AG08396 (cell line): ENCODE measurements at regions not wholly inside any gene's neighbourhood (a gene's known extent, or its start where the extent isn't known, plus 50 kb on each side); places are given as distances from the start of the nearest gene placed in this dataset.

ENCODE experiments used
- DNase-seq: peaks from one replicate; pipeline ENCODE4 v3.0.0; 2012; ENCODE audit warnings: low spot score, mixed read lengths

DNA sequence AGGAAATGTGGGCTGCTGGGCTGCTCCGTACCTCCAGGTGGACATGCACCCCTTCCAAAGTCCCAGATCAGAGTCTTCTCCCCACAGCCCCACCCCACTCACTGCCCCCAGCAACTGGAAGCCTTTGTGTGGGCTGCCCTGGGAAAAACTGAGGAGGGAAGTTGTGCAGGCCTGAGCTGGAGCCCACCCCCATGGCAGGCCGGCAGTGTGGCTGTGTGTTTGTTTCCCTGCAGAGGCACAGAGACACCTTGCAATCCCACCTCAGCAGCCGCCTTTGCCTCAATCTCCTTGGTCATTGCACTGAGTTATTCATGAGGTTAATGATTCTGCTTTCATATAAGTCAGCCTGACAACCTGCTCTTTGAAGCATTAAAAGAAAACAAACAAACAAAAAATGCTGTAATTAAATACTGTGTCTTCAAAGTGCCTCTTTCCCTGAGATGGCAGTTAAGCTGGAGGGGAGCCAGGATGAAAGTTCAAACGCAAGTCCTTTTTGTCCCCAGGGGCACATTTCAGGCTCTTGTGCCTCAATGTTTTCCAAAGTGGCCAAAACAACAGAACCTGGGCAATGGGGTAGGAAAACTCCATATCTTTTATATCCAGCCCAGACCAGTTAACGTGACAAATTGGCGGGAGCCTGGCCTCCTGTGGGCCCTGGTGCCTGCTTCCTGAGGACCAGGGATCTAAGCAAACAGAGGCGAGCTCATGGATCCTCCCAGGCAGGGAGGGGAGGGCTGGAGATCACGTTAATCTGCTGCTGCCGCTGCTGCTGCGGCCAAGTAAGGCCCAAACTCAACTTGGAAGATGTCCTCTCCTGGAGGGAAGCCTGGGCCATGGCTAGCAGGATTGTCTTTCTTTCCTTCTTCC is 51.9 kb upstream of the TSPAN11 start:
- DNase-seq, result no peak

- DNase-seq, result no peak
These were observed 55.9 kb upstream of the TSPAN11 start for GRCh38 chr12:30870491-30871265.

DNA sequence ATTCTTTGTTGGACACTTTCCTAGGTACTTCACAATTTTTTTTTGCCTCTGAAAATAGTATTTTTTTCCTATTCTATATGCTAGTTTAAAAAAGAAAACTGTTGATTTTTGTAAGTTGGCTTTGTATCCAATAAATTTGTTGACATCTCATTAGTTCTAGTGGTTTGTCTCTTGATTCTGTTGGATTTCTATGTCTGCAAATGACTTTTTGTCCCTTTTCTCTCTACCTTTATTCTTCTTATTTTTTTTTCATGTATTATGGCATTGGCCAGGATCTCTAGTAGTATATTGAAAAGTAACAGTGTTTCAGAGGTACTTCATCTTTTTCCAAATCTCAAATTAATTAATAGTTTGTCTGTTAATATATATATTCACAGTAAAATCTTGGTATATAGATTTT is 59.1 kb upstream of the TSPAN11 start:
- no peak for DNase-seq

- no peak for DNase-seq
These were observed 60.3 kb upstream of the TSPAN11 start for GRCh38 chr12:30866256-30866655.

GRCh38 chr12:30863839-30864238 is 62.7 kb upstream of the TSPAN11 start:
- DNase-seq, result no peak

GRCh38 chr12:30862486-30862885 is 64.1 kb upstream of the TSPAN11 start:
- DNase-seq, result no peak

DNA sequence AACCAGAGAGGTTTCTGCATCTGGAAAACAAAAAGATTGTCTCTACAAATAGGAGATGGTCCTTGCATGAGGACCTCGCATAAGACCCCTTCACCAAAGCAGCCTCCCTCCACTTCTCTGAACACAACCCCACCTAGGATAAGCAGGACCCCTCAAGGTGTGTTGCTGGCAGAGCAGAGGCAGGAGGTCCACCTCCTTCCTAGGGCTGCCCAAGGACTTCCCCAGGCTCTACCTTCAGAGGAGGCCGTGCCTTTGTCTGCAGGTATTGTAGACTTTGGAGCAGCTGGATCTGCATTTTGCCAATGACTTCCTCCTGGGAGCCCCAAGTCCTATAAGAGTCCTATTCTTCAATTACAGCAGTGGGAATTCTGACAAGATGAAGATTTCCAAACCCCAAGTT is 67.3 kb upstream of the TSPAN11 start:
- DNase-seq, result no peak

DNA sequence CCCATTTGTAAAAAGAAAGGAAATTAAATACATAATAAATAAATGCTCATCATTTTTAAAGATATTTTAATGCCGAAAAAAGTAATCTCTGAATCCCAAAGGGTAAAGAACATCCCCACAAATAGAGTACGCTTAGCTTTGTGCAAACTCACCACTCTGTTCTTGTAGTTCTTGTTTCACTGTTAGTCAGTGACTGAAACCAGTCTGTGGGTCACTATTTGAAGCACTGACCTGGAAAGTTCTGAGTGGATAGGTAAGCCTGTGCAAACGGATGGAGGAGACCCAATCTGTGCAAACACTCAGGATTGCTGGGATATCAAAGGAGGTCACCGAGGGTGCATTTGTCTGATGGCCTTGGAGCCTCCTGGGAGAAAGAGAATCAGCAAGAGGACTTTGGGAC is 68.1 kb upstream of the TSPAN11 start:
- DNase-seq, result no peak

GRCh38 chr12:30853561-30854133 is 72.9 kb upstream of the TSPAN11 start:
- DNase-seq, result no peak

DNA sequence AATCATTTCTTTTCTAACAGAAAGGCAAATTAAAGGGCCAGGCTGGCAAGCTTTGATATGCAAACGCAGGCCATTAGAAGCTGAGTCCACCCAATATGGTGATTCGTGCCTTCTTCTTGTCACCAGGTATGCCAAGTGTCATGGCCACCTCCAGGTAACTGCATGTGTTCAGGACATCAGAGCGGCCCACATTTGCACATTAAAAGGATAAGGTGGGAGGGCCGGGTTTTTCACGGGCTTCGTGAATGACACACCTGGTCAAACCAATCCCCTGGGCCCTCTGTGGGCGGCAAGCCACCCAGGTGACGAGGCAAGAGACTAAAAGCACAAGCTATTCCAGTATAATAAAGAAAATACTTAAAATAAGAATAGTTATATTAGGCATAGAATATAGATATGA is 75.9 kb upstream of the TSPAN11 start:
- no peak for DNase-seq

- no peak for DNase-seq
These were observed 79.3 kb upstream of the TSPAN11 start for GRCh38 chr12:30847259-30847658.

- DNase-seq, result no peak
These were observed 79.8 kb upstream of the TSPAN11 start for GRCh38 chr12:30846776-30847175.

DNA sequence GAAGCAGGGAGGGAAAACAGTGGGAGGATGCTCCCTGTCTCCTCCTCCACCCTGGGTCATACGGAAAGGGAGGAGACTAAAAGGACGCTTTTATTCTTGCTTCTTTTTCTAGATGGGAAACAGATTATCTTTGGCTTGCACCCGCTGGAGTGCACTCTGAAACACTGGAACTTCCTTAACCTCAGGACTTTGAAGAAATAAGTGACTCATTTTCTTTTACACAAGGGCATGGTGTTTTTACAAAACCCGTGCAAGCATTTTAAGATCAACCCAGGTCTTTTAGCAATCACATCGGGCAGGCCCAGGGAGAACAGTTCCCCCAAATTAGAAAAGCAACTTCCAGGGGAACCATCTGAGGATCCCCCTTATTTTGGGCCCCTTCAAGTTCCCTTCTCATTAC is 80.9 kb upstream of the TSPAN11 start:
- no peak for DNase-seq

GRCh38 chr12:30843211-30843610 is 83.3 kb upstream of the TSPAN11 start:
- no peak for DNase-seq

DNA sequence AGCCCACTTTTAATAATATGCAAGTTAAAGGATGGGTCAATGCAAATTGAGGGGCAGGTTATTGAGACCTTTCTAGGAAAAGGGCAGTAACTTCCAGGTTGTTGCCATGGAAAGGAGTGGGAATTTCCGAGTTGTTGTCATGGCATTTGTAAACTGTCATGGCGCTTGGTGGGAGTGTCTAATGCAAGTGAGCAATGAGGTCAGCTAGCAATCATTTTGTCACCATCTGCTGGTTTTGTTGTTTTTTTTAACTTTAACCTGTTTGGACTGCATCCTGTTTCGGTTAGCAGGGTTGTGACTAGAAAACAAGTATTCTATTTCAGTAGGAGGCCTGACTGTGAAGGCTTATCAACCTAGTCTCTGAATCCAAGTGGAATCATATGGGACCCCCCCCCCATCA is 85.8 kb upstream of the TSPAN11 start:
- no peak for DNase-seq

- DNase-seq, result no peak
These were observed 85.0 kb upstream of the CAPRIN2 start for GRCh38 chr12:30839643-30840220.

DNA sequence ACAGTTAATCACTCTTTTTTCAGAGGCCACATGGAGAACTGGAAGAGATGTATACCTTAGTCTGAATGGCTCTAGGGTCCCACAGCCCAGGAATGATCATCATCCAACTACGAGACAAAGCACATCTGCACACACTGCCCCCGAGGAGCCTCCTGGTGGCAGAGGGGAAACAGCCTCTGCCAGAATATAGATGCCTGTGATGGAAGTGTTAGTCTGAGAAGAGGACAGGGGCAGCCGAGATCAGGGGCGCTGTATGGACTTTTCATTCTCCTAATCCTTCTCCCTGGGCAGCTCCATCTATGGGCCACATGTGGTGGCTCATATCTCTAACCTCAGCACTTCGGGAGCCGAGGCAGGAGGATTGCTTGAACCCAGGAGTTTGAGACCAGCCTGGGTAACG is 82.8 kb upstream of the CAPRIN2 start:
- DNase-seq, result no peak

GRCh38 chr12:30836656-30837445 is 82.1 kb upstream of the CAPRIN2 start:
- no peak for DNase-seq

DNA sequence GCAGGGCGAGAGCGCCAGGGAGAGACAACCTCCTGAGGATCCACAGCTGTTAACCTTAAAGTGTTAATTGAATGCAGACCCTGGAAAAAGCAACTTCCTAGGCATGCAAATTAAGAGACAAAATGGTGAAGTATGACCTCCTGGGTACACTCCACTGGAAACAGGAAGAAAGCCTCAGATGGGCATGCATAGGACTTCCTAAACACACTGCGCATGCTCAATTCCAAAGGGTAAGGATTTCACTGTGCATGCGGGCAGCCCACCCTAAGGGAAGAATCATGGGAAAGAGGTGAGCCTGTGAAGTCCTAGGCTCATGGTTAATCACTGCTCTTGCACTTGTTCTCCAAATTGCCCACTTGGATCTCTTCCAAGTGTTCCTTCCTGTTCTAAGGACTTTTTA is 80.5 kb upstream of the CAPRIN2 start:
- DNase-seq, result no peak

GRCh38 chr12:30830751-30831150 is 76.0 kb upstream of the CAPRIN2 start:
- no peak for DNase-seq

- no peak for DNase-seq
These were observed 75.1 kb upstream of the CAPRIN2 start for GRCh38 chr12:30829876-30830275.

DNA sequence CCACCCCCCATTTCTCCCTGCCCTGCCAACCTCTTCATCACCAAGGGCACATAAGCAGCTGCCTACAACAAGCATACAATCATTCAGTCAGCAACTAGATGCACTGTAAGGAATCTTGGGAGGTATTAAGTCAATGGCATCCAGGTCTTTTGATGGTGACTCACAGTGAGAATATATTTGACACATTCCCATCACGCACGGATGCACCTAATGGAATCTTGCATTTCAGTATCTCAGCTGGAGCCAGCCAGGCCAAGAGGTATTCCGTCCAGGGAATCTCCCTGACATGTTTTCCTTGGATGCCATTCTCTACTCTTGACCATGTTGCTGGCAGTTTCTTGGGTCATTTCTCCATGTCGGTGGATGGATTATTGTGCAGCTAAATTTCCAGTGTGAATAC is 73.9 kb upstream of the CAPRIN2 start:
- DNase-seq, result no peak
